T-helper 1 cell treated with Interleukin-12 subunit alpha and Interleukin-12 subunit beta and Interleukin-4 antibody, amounts not matched to agents 30 μg/mL and 1 μg/mL, for 36 hours (primary cell): ENCODE measurements at regions not wholly inside any gene's neighbourhood (a gene's known extent, or its start where the extent isn't known, plus 50 kb on each side); places are given as distances from the start of the nearest gene placed in this dataset.

ENCODE experiments used
- H3K27ac Mint-ChIP-seq: one replicate; pipeline ENCODE4 v1.8.0; 2021; ENCODE audit warnings: mild to moderate bottlenecking, mixed read lengths
- H3K27me3 Mint-ChIP-seq: one replicate; pipeline ENCODE4 v1.8.0; 2021; ENCODE audit warnings: low read depth, mixed read lengths
- H3K36me3 Mint-ChIP-seq: one replicate; pipeline ENCODE4 v1.8.0; 2021; ENCODE audit warnings: low read depth, mixed read lengths
- H3K4me1 Mint-ChIP-seq: one replicate; pipeline ENCODE4 v1.8.0; 2021; ENCODE audit warnings: low read depth, mixed read lengths
- H3K4me3 Mint-ChIP-seq: one replicate; pipeline ENCODE4 v1.8.0; 2021; ENCODE audit warnings: mild to moderate bottlenecking, moderate library complexity, mixed read lengths
- H3K9me3 Mint-ChIP-seq: one replicate; pipeline ENCODE4 v1.8.0; 2021; ENCODE audit warnings: mixed read lengths

- Mint-ChIP-seq H3K27ac (no peak overlapping the region), H3K36me3 (no peaks in the 10 kb centered on the region), H3K9me3 (peaks cover 8% of the 10 kb centered on the region), H3K27me3 (no peaks in the 10 kb centered on the region), H3K4me1 (no peaks in the 10 kb centered on the region), H3K4me3 (no peak overlapping the region)
Observed at GRCh38 chr12:115201966-115202365, 518.0 kb upstream of the TBX3 start.

- H3K27ac Mint-ChIP-seq: no peak overlapping the region
- no peaks in the 10 kb centered on the region for H3K36me3 Mint-ChIP-seq
- peaks cover 10% of the 10 kb centered on the region for H3K9me3 Mint-ChIP-seq
- no peak overlapping the region for H3K4me3 Mint-ChIP-seq
- H3K4me1 Mint-ChIP-seq: no peaks in the 10 kb centered on the region
- no peaks in the 10 kb centered on the region for H3K27me3 Mint-ChIP-seq
Observed at GRCh38 chr12:115199831-115200230, 515.9 kb upstream of the TBX3 start.

GRCh38 chr12:115194857-115195256, 510.9 kb upstream of the TBX3 start:
- Mint-ChIP-seq H3K9me3 (peaks cover 10% of the 10 kb centered on the region), H3K4me1 (no peaks in the 10 kb centered on the region), H3K27me3 (no peaks in the 10 kb centered on the region), H3K4me3 (no peak overlapping the region), H3K27ac (no peak overlapping the region), H3K36me3 (no peaks in the 10 kb centered on the region)

GRCh38 chr12:115194448-115194847, 510.5 kb upstream of the TBX3 start:
- H3K9me3 Mint-ChIP-seq: peaks cover 9% of the 10 kb centered on the region
- H3K27ac Mint-ChIP-seq: no peak overlapping the region
- no peaks in the 10 kb centered on the region for H3K36me3 Mint-ChIP-seq
- H3K27me3 Mint-ChIP-seq: no peaks in the 10 kb centered on the region
- H3K4me1 Mint-ChIP-seq: no peaks in the 10 kb centered on the region
- no peak overlapping the region for H3K4me3 Mint-ChIP-seq

- Mint-ChIP-seq H3K36me3 (no peaks in the 10 kb centered on the region), H3K9me3 (peaks cover 6% of the 10 kb centered on the region), H3K27ac (no peak overlapping the region), H3K27me3 (no peaks in the 10 kb centered on the region), H3K4me3 (no peak overlapping the region), H3K4me1 (no peaks in the 10 kb centered on the region)
Observed at GRCh38 chr12:115191342-115191741, 507.4 kb upstream of the TBX3 start.

- H3K36me3 Mint-ChIP-seq: no peaks in the 10 kb centered on the region
- no peak overlapping the region for H3K4me3 Mint-ChIP-seq
- H3K27ac Mint-ChIP-seq: no peak overlapping the region
- no peaks in the 10 kb centered on the region for H3K27me3 Mint-ChIP-seq
- H3K9me3 Mint-ChIP-seq: peaks cover 6% of the 10 kb centered on the region
- H3K4me1 Mint-ChIP-seq: no peaks in the 10 kb centered on the region
Observed at GRCh38 chr12:115190010-115190770, 506.2 kb upstream of the TBX3 start.

GRCh38 chr12:115185506-115185905, 501.5 kb upstream of the TBX3 start:
- H3K4me3 Mint-ChIP-seq: no peak overlapping the region
- no peaks in the 10 kb centered on the region for H3K4me1 Mint-ChIP-seq
- H3K27me3 Mint-ChIP-seq: no peaks in the 10 kb centered on the region
- peaks cover 10% of the 10 kb centered on the region for H3K9me3 Mint-ChIP-seq
- no peaks in the 10 kb centered on the region for H3K36me3 Mint-ChIP-seq
- H3K27ac Mint-ChIP-seq: no peak overlapping the region

- no peak overlapping the region for H3K27ac Mint-ChIP-seq
- H3K4me3 Mint-ChIP-seq: no peak overlapping the region
- H3K9me3 Mint-ChIP-seq: peaks cover 10% of the 10 kb centered on the region
- H3K27me3 Mint-ChIP-seq: no peaks in the 10 kb centered on the region
- no peaks in the 10 kb centered on the region for H3K36me3 Mint-ChIP-seq
- no peaks in the 10 kb centered on the region for H3K4me1 Mint-ChIP-seq
Observed at GRCh38 chr12:115183752-115184151, 499.8 kb upstream of the TBX3 start.

GRCh38 chr12:115177899-115178298, 493.9 kb upstream of the TBX3 start:
- H3K27ac Mint-ChIP-seq: no peak overlapping the region
- H3K9me3 Mint-ChIP-seq: no peaks in the 10 kb centered on the region
- no peaks in the 10 kb centered on the region for H3K27me3 Mint-ChIP-seq
- H3K4me1 Mint-ChIP-seq: no peaks in the 10 kb centered on the region
- no peak overlapping the region for H3K4me3 Mint-ChIP-seq
- no peaks in the 10 kb centered on the region for H3K36me3 Mint-ChIP-seq

GRCh38 chr12:115176741-115177400, 492.9 kb upstream of the TBX3 start:
- H3K27me3 Mint-ChIP-seq: no peaks in the 10 kb centered on the region

GRCh38 chr12:115174920-115175319, 490.9 kb upstream of the TBX3 start:
- Mint-ChIP-seq H3K4me1 (no peaks in the 10 kb centered on the region), H3K9me3 (no peaks in the 10 kb centered on the region), H3K4me3 (no peak overlapping the region), H3K36me3 (no peaks in the 10 kb centered on the region), H3K27ac (no peak overlapping the region), H3K27me3 (no peaks in the 10 kb centered on the region)

More at GRCh38 chr12:115176741-115177400, 492.9 kb upstream of the TBX3 start:
- no peak overlapping the region for H3K27ac Mint-ChIP-seq
- H3K4me1 Mint-ChIP-seq: no peaks in the 10 kb centered on the region
- no peak overlapping the region for H3K4me3 Mint-ChIP-seq
- no peaks in the 10 kb centered on the region for H3K9me3 Mint-ChIP-seq
- H3K36me3 Mint-ChIP-seq: no peaks in the 10 kb centered on the region

- Mint-ChIP-seq H3K27ac (no peak overlapping the region), H3K4me3 (no peak overlapping the region), H3K36me3 (no peaks in the 10 kb centered on the region), H3K27me3 (no peaks in the 10 kb centered on the region), H3K4me1 (no peaks in the 10 kb centered on the region), H3K9me3 (peaks cover 6% of the 10 kb centered on the region)
Observed at GRCh38 chr12:115172521-115172920, 488.5 kb upstream of the TBX3 start.

- no peak overlapping the region for H3K27ac Mint-ChIP-seq
- H3K9me3 Mint-ChIP-seq: peaks cover 8% of the 10 kb centered on the region
- H3K4me3 Mint-ChIP-seq: no peak overlapping the region
- no peaks in the 10 kb centered on the region for H3K27me3 Mint-ChIP-seq
- no peaks in the 10 kb centered on the region for H3K36me3 Mint-ChIP-seq
- no peaks in the 10 kb centered on the region for H3K4me1 Mint-ChIP-seq
Observed at GRCh38 chr12:115169981-115170380, 486.0 kb upstream of the TBX3 start.

- H3K36me3 Mint-ChIP-seq: no peaks in the 10 kb centered on the region
- H3K27ac Mint-ChIP-seq: no peak overlapping the region
- peaks cover 8% of the 10 kb centered on the region for H3K9me3 Mint-ChIP-seq
- no peaks in the 10 kb centered on the region for H3K27me3 Mint-ChIP-seq
- no peak overlapping the region for H3K4me3 Mint-ChIP-seq
- H3K4me1 Mint-ChIP-seq: no peaks in the 10 kb centered on the region
Observed at GRCh38 chr12:115166698-115167315, 482.8 kb upstream of the TBX3 start.

- H3K4me1 Mint-ChIP-seq: no peaks in the 10 kb centered on the region
- no peaks in the 10 kb centered on the region for H3K36me3 Mint-ChIP-seq
- peaks cover 8% of the 10 kb centered on the region for H3K9me3 Mint-ChIP-seq
- no peak overlapping the region for H3K27ac Mint-ChIP-seq
- H3K4me3 Mint-ChIP-seq: no peak overlapping the region
- H3K27me3 Mint-ChIP-seq: no peaks in the 10 kb centered on the region
Observed at GRCh38 chr12:115163710-115164109, 479.7 kb upstream of the TBX3 start.
